B cell (primary cell): ENCODE measurements at regions not wholly inside any gene's neighbourhood (a gene's known extent, or its start where the extent isn't known, plus 50 kb on each side); places are given as distances from the start of the nearest gene placed in this dataset.

Experiments used
- ATAC-seq: fragments of 200-7000 bp; cut with Tn5 transposase; one replicate; pipeline ENCODE4 v1.10.0; 2021; ENCODE audit warnings: low read depth, mild to moderate bottlenecking, moderate number of reproducible peaks, moderate library complexity
- CTCF ChIA-PET: fragments of 350-600 bp; sonication (Branson Sonifier 250); formaldehyde crosslinking; loops from one replicate; lab custom pipeline; 2021; ENCODE audit warnings: antibody characterized with exemption, inconsistent platforms; lab: Charles Lee
- POLR2A ChIA-PET: fragments of 350-600 bp; sonication (Branson Sonifier 250); formaldehyde crosslinking; loops from one replicate; lab custom pipeline; 2021; ENCODE audit warnings: antibody characterized with exemption; lab: Charles Lee
- DNase-seq: peaks from one replicate; pipeline ENCODE4 v3.0.0; 2013
- H2AFZ ChIP-seq: 2 replicates; pipeline ENCODE4 v1.6.1; 2012; ENCODE audit warnings: mild to moderate bottlenecking, low read depth, low read length; ENCODE audit not compliant: insufficient read depth, poor library complexity, severe bottlenecking
- H3K27ac ChIP-seq, 2 donors: 1 replicate in 1 of 2; 2 replicates in 1 of 2; pipeline ENCODE4 v1.5.1; 2012 to 2013; ENCODE audit warnings: low read length in 2 of 2, mild to moderate bottlenecking in 2 of 2, moderate library complexity in 1 of 2
- H3K27me3 ChIP-seq, 4 experiments: fragments of 200-600 bp in 1 of 4; sonication (generic) in 1 of 4; replicated peaks in 1 of 4; 1 replicate in 2 of 4; 2 replicates in 2 of 4; pipeline versions ENCODE4 v1.6.1 to v1.7.0; 2013 to 2016; ENCODE audit warnings: low read length in 3 of 4, mild to moderate bottlenecking in 2 of 4, mixed read lengths in 1 of 4, moderate library complexity in 1 of 4; ENCODE audit not compliant: insufficient read depth in 4 of 4, control insufficient read depth in 3 of 4; ENCODE audit errors: control extremely low read depth in 1 of 4
- H3K36me3 ChIP-seq, 2 experiments: replicated peaks in 1 of 2; 1 replicate in 1 of 2; 2 replicates in 1 of 2; pipeline versions ENCODE4 v1.6.1 to v1.7.1; 2013; ENCODE audit warnings: low read length in 1 of 2; ENCODE audit not compliant: insufficient read depth in 2 of 2, control insufficient read depth in 1 of 2; ENCODE audit errors: control extremely low read depth in 1 of 2, extremely low read depth in 1 of 2
- H3K4me1 ChIP-seq, 2 donors: fragments of 200-600 bp in 1 of 2; sonication (generic) in 1 of 2; 1 replicate in 1 of 2; 2 replicates in 1 of 2; pipeline versions ENCODE4 v1.5.1 to v1.6.1; 2013 to 2017; ENCODE audit warnings: low read length in 2 of 2; ENCODE audit not compliant: control insufficient read depth in 2 of 2, insufficient read depth in 2 of 2
- H3K4me2 ChIP-seq: replicated peaks from 2 replicates; pipeline ENCODE3; 2012; ENCODE audit warnings: mild to moderate bottlenecking, low read depth, low read length; ENCODE audit not compliant: poor library complexity, severe bottlenecking
- H3K4me3 ChIP-seq, 5 experiments: fragments of 200-600 bp in 1 of 5; sonication (generic) in 1 of 5; 1 replicate in 3 of 5; 2 replicates in 2 of 5; pipeline versions ENCODE4 v1.5.1 to v1.7.0; 2011 to 2016; ENCODE audit warnings: low read length in 4 of 5, mild to moderate bottlenecking in 4 of 5, low read depth in 2 of 5, control low read depth in 1 of 5, moderate library complexity in 1 of 5; ENCODE audit not compliant: insufficient read depth in 1 of 5; ENCODE audit errors: control extremely low read depth in 1 of 5, extremely low read depth in 1 of 5
- H3K79me2 ChIP-seq: fragments of 200-600 bp; sonication (generic); one replicate; pipeline ENCODE4 v1.6.0; 2016; ENCODE audit warnings: low read length; ENCODE audit not compliant: control insufficient read depth, insufficient read depth
- H3K9ac ChIP-seq: fragments of 200-600 bp; sonication (generic); 2 replicates; pipeline ENCODE4 v1.6.1; 2017; ENCODE audit warnings: mild to moderate bottlenecking, low read length, moderate library complexity
- H3K9me3 ChIP-seq, 3 donors: one replicate each; pipeline versions ENCODE4 v1.6.1 to v1.7.1; 2013; ENCODE audit warnings: low read length in 2 of 3; ENCODE audit not compliant: control insufficient read depth in 2 of 3, insufficient read depth in 1 of 3; ENCODE audit errors: control extremely low read depth in 1 of 3
- H4K20me1 ChIP-seq: 2 replicates; pipeline ENCODE4 v1.6.0; 2012; ENCODE audit warnings: mild to moderate bottlenecking, low read length; ENCODE audit not compliant: insufficient read depth, control insufficient read depth, poor library complexity, severe bottlenecking
- H3K27ac Mint-ChIP-seq: one replicate; pipeline ENCODE4 v1.8.0; 2021; ENCODE audit warnings: mixed read lengths
- H3K27me3 Mint-ChIP-seq: one replicate; pipeline ENCODE4 v1.8.0; 2021; ENCODE audit warnings: mixed read lengths
- H3K4me1 Mint-ChIP-seq: one replicate; pipeline ENCODE4 v1.8.0; 2021; ENCODE audit warnings: mixed read lengths
- H3K4me3 Mint-ChIP-seq: one replicate; pipeline ENCODE4 v1.8.0; 2021; ENCODE audit warnings: mixed read lengths
- H3K9me3 Mint-ChIP-seq: one replicate; pipeline ENCODE4 v1.8.0; 2022; ENCODE audit warnings: mixed read lengths; ENCODE audit not compliant: insufficient read depth
- EZH2 ChIP-seq: IDR thresholded peaks from 2 replicates; pipeline ENCODE4 v1.6.1; 2012; ENCODE audit warnings: borderline replicate concordance, low read depth, mild to moderate bottlenecking, moderate library complexity, low read length; ENCODE audit not compliant: insufficient read depth, poor library complexity, severe bottlenecking
- WGBS: methylation state at CpG from one replicate; pipeline ENCODE4 v1.1.5; 2013; ENCODE audit warnings: missing lambda C conversion rate; ENCODE audit not compliant: insufficient coverage; 5-methylcytosine and 5-hydroxymethylcytosine counted together
- intact Hi-C: fragments of 100-400 bp; cut with micrococcal nuclease; formaldehyde crosslinking; loops from one replicate; pipeline ENCODE4 v1.10.0; 2022
- TF ChIP-seq, protein P1 (sequence below): fragments of 200-600 bp; IDR thresholded peaks from one replicate; pipeline ENCODE4 v1.8.0; 2022; ENCODE audit warnings: antibody characterized with exemption, mild to moderate bottlenecking

DNA sequence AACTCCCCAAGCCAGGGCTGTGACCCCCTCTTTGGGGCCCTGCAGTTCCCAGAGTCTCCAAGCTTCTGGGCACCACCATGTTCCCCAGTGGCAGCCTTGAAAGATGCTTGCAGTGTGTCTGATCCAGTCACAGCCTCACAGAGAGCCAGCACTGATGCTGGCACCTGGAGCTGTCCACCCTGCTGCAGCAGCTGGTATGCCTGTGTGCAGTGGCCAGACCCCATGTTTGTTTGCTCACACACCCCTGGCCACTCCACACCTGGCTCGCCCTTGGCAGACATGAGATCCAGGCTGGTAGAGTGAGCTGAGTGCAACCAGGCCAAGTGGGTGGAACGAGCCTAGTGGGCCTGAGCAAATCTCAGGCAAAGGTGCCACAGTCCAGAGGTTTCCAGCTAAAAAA is 106.0 kb downstream of the C9orf50 start:
- Histone ChIP-seq H3K27me3 (peaks cover 0 to 2% (median 0%) of the 10 kb centered on the region in 4 experiments), H3K79me2 (no peaks in the 10 kb centered on the region), H3K9me3 (peaks cover 0 to 46% (median 25%) of the 10 kb centered on the region in 3 donors), H3K4me3 (no peak overlapping the region), H3K4me2 (no peak overlapping the region), H3K36me3 (no peaks in the 10 kb centered on the region), H2AFZ (no peak overlapping the region), H3K9ac (no peak overlapping the region), H3K27ac (no peak overlapping the region), H3K4me1 (no peaks in the 10 kb centered on the region), H4K20me1 (no peaks in the 10 kb centered on the region)
- H3K4me3 Mint-ChIP-seq = no peak overlapping the region
- H3K9me3 Mint-ChIP-seq = peaks cover 14% of the 10 kb centered on the region
- no peak for ATAC-seq
- intact Hi-C loops = no loop called here
- ChIA-PET POLR2A (no interaction called here), CTCF (no interaction called here)
- TF ChIP-seq, protein P1, sequence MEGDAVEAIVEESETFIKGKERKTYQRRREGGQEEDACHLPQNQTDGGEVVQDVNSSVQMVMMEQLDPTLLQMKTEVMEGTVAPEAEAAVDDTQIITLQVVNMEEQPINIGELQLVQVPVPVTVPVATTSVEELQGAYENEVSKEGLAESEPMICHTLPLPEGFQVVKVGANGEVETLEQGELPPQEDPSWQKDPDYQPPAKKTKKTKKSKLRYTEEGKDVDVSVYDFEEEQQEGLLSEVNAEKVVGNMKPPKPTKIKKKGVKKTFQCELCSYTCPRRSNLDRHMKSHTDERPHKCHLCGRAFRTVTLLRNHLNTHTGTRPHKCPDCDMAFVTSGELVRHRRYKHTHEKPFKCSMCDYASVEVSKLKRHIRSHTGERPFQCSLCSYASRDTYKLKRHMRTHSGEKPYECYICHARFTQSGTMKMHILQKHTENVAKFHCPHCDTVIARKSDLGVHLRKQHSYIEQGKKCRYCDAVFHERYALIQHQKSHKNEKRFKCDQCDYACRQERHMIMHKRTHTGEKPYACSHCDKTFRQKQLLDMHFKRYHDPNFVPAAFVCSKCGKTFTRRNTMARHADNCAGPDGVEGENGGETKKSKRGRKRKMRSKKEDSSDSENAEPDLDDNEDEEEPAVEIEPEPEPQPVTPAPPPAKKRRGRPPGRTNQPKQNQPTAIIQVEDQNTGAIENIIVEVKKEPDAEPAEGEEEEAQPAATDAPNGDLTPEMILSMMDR = no peak
- TF ChIP-seq EZH2 = no peak
- H3K27me3 Mint-ChIP-seq = peaks cover 14% of the 10 kb centered on the region
- no peak overlapping the region for H3K27ac Mint-ChIP-seq
- DNase-seq = no peak
- 88% methylated on average over 1 of the region's 2 CpGs for WGBS
- no peaks in the 10 kb centered on the region for H3K4me1 Mint-ChIP-seq

DNA sequence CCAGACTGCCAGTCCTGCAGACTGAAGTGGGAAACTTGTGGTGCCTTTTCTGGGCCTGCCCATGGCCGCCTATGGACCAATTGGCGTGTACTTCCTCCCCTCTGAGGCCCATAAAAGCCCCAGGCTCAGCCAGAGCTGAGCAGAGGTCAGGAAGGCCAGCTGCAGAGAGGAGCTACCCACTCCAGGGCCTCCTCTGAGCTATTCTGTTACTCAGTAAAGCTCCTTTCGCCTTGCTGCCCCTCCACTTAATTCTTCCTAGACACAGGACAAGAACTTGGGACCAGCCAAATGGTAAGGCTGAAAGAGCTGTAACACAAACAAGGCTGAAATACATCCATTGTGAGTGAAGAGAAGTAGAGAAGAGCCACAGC is 106.4 kb downstream of the C9orf50 start:
- no peak overlapping the region for H3K4me2 ChIP-seq
- no peak overlapping the region for H2AFZ ChIP-seq
- ChIA-PET POLR2A (no interaction called here), CTCF (no interaction called here)
- H3K36me3 ChIP-seq = no peaks in the 10 kb centered on the region
- H3K4me3 ChIP-seq = no peak overlapping the region
- peaks cover 12% of the 10 kb centered on the region for H3K27me3 Mint-ChIP-seq
- H3K9me3 ChIP-seq = peaks cover 0 to 46% (median 25%) of the 10 kb centered on the region in 3 donors
- DNase-seq (no peak), ATAC-seq (no peak)
- no peak overlapping the region for H3K4me3 Mint-ChIP-seq
- intact Hi-C loops = no loop called here
- H3K27me3 ChIP-seq = peaks cover 0 to 6% (median 0%) of the 10 kb centered on the region in 4 experiments
- no peak overlapping the region for H3K9ac ChIP-seq
- no peak overlapping the region for H3K27ac Mint-ChIP-seq
- 57% methylated on average over 2 of the region's 3 CpGs for WGBS
- H3K4me1 Mint-ChIP-seq = no peaks in the 10 kb centered on the region
- H3K27ac ChIP-seq = no peak overlapping the region
- no peaks in the 10 kb centered on the region for H3K4me1 ChIP-seq
- H4K20me1 ChIP-seq = no peaks in the 10 kb centered on the region
- TF ChIP-seq, protein P1 = no peak
- TF ChIP-seq EZH2 = no peak
- no peaks in the 10 kb centered on the region for H3K79me2 ChIP-seq
- peaks cover 14% of the 10 kb centered on the region for H3K9me3 Mint-ChIP-seq
